ENCODE measurements at regions not wholly inside any gene's neighbourhood (a gene's known extent, or its start where the extent isn't known, plus 50 kb on each side); places are given as distances from the start of the nearest gene placed in this dataset.

DNA sequence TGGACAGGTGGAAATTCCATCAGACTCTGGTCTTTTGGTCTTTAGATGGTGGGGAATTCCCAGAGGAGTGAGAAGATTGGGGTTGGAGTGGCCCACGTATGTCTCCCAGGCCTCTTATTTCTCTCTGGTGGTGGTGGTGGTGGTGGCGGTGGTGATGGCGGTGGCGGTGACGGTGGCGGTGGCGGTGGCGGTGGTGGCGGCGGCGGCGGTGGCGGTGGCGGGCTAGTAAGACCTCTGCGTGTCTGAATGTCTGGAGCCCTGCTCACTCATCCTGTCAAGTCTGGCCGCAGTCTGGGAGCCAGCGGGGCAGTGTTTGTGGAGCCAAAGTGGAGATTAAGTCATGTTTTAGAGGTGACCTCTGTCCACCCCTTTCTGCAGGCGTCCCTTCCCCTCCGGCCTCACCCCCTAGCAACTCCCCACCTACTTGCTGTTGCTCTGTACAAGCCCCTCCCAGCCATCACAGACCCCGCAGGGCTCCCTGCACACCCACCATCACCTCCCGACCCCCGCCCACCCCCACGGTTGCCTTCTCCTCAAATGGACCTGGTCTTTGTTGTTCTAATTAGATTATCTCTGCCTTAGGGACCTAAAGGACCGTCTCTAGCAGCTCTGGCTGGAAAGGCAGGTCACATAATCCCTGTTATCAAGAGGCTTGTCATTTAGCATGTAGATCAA is 165.0 kb upstream of the TBX20 start:
- peaks cover 76% of the 10 kb centered on the region for H3K27me3 ChIP-seq
- no peak overlapping the region for H3K27ac ChIP-seq
- no peaks in the 10 kb centered on the region for H3K9me3 Mint-ChIP-seq
- no peaks in the 10 kb centered on the region for H4K20me1 ChIP-seq (ENCODE audit: low read depth)
- H3K4me2 ChIP-seq, result no peak overlapping the region
- no peaks in the 10 kb centered on the region for H3F3A ChIP-seq (ENCODE audit: low read depth)
- H3K4me1 Mint-ChIP-seq, result peaks cover 14% of the 10 kb centered on the region
- H3K27ac Mint-ChIP-seq, result peak overlapping the region; percentile 87
- no peaks in the 10 kb centered on the region for H3K4me1 ChIP-seq
- TF ChIP-seq EZH2 (IDR thresholded peaks at IDR 0.05) (no peak), EZH2phosphoT487 (IDR thresholded peaks at IDR 0.05) (no peak)
- TF ChIP-seq, protein P1, sequence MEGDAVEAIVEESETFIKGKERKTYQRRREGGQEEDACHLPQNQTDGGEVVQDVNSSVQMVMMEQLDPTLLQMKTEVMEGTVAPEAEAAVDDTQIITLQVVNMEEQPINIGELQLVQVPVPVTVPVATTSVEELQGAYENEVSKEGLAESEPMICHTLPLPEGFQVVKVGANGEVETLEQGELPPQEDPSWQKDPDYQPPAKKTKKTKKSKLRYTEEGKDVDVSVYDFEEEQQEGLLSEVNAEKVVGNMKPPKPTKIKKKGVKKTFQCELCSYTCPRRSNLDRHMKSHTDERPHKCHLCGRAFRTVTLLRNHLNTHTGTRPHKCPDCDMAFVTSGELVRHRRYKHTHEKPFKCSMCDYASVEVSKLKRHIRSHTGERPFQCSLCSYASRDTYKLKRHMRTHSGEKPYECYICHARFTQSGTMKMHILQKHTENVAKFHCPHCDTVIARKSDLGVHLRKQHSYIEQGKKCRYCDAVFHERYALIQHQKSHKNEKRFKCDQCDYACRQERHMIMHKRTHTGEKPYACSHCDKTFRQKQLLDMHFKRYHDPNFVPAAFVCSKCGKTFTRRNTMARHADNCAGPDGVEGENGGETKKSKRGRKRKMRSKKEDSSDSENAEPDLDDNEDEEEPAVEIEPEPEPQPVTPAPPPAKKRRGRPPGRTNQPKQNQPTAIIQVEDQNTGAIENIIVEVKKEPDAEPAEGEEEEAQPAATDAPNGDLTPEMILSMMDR (IDR thresholded peaks at IDR 0.05), result no peak
- no peak overlapping the region for H2AFZ ChIP-seq (replicated peaks)
- H3K79me2 ChIP-seq (ENCODE audit: low read depth), result no peaks in the 10 kb centered on the region
- no peaks in the 10 kb centered on the region for H3K36me3 ChIP-seq
- DNase-seq (ENCODE audit: low spot score), result peak; percentile 39
- no peaks in the 10 kb centered on the region for H3K36me3 Mint-ChIP-seq
- H3K9me3 ChIP-seq (ENCODE audit: low read depth), result no peaks in the 10 kb centered on the region
- peaks cover 10% of the 10 kb centered on the region for H3K27me3 Mint-ChIP-seq (ENCODE audit: insufficient read depth, low read depth)
- H3K4me3 ChIP-seq, result no peak overlapping the region
- H3K4me3 Mint-ChIP-seq, result no peak overlapping the region
- no peak overlapping the region for H3K9ac ChIP-seq

DNA sequence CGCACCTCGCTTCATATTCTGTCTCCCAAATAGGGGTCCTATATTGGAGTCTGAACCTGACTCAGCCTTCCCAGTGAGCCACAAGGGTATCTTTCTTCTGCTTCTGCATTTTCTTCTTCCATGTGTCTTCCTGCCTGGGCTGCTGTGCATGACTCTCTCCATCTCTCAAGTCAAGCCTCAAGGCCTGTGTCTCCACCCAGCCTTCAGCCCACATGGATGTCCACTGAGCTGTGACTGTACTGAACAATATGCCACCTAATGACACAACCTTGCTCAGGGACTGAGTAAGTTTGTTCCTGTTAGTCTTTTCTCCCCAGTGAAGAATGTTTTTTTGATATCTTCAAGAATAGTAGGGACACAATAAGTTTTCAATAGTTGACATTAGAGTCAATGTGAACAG is 162.7 kb upstream of the TBX20 start:
- Histone ChIP-seq H2AFZ (replicated peaks) (no peak overlapping the region), H3K4me3 (no peak overlapping the region), H3K36me3 (no peaks in the 10 kb centered on the region), H3K4me1 (no peaks in the 10 kb centered on the region), H3K4me2 (no peak overlapping the region), H3K9ac (no peak overlapping the region), H3F3A (ENCODE audit: low read depth) (no peaks in the 10 kb centered on the region), H3K79me2 (ENCODE audit: low read depth) (no peaks in the 10 kb centered on the region), H4K20me1 (ENCODE audit: low read depth) (no peaks in the 10 kb centered on the region), H3K27ac (no peak overlapping the region), H3K27me3 (peaks cover 61% of the 10 kb centered on the region), H3K9me3 (ENCODE audit: low read depth) (no peaks in the 10 kb centered on the region)
- Mint-ChIP-seq H3K27me3 (ENCODE audit: insufficient read depth, low read depth) (peaks cover 11% of the 10 kb centered on the region), H3K36me3 (no peaks in the 10 kb centered on the region), H3K4me1 (peaks cover 14% of the 10 kb centered on the region), H3K4me3 (no peak overlapping the region), H3K9me3 (no peaks in the 10 kb centered on the region), H3K27ac (no peak overlapping the region)
- DNase-seq (ENCODE audit: low spot score), result no peak
- TF ChIP-seq EZH2phosphoT487 (IDR thresholded peaks at IDR 0.05) (no peak), EZH2 (IDR thresholded peaks at IDR 0.05) (no peak)
- TF ChIP-seq, protein P1 (IDR thresholded peaks at IDR 0.05), result no peak

DNA sequence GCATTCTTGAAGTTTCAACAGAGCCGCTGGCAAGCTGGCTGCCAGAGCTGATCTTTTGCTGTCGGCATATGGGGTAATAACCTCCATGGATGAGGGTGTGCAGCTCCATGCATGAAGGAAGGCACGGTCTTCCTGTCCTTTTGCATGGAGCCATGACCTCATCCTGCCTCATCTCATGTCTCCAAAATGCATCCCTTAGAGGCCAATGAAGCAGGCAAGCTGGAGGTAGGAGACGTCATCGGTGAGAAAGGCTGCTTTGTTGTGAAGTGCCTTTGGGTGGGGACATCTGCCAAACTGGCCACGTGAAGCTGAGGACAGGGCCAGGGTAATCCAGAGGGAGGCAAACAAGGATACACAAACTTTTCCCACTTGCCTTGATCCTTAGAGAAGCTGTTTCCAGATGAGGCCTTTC is 161.5 kb upstream of the TBX20 start:
- Mint-ChIP-seq H3K4me3 (no peak overlapping the region), H3K4me1 (peaks cover 14% of the 10 kb centered on the region), H3K27ac (no peak overlapping the region), H3K36me3 (no peaks in the 10 kb centered on the region), H3K9me3 (no peaks in the 10 kb centered on the region), H3K27me3 (ENCODE audit: insufficient read depth, low read depth) (peaks cover 11% of the 10 kb centered on the region)
- Histone ChIP-seq H3K4me1 (no peaks in the 10 kb centered on the region), H3K36me3 (no peaks in the 10 kb centered on the region), H3K27me3 (peaks cover 49% of the 10 kb centered on the region), H3K9ac (no peak overlapping the region), H3F3A (ENCODE audit: low read depth) (no peaks in the 10 kb centered on the region), H3K4me2 (no peak overlapping the region), H3K79me2 (ENCODE audit: low read depth) (no peaks in the 10 kb centered on the region), H4K20me1 (ENCODE audit: low read depth) (no peaks in the 10 kb centered on the region), H3K27ac (no peak overlapping the region), H3K4me3 (no peak overlapping the region), H2AFZ (replicated peaks) (no peak overlapping the region), H3K9me3 (ENCODE audit: low read depth) (no peaks in the 10 kb centered on the region)
- no peak for TF ChIP-seq EZH2 (IDR thresholded peaks at IDR 0.05)
- no peak for TF ChIP-seq EZH2phosphoT487 (IDR thresholded peaks at IDR 0.05)
- TF ChIP-seq, protein P1 (IDR thresholded peaks at IDR 0.05), result no peak
- DNase-seq (ENCODE audit: low spot score), result no peak

Measured in neural progenitor cell (in vitro differentiated cells).